ENCODE measurements at regions not wholly inside any gene's neighbourhood (a gene's known extent, or its start where the extent isn't known, plus 50 kb on each side); places are given as distances from the start of the nearest gene placed in this dataset.
A peak's percentile ranks its signal among the peaks of the same experiment; 100 is the strongest.

- DNase-seq: no peak
Observed at GRCh38 chr6:18335948-18336347, 51.2 kb upstream of the RNF144B start.

GRCh38 chr6:18334251-18334650 is 52.9 kb upstream of the RNF144B start:
- no peak for DNase-seq

GRCh38 chr6:18330548-18331081 is 56.5 kb upstream of the RNF144B start:
- no peak for DNase-seq

DNA sequence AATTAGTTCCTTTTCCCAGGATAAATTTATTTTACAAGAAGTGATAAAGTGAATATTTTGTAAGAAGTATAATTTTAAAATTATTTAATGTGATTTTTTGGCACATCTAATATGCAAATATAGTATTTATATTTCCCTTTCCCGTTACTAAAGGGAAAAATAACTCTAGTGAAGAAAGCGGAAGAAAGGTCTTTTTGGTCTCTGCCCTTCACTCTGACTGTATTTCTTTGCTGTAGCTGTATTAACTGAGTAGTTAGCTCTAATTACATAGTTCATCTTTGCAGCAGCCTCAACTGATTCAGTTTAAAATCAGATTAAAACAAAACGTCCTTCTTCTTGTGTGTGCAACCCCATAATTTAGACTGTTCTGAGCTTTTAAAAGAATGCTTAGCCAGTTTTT is 57.4 kb upstream of the RNF144B start:
- DNase-seq: no peak

DNA sequence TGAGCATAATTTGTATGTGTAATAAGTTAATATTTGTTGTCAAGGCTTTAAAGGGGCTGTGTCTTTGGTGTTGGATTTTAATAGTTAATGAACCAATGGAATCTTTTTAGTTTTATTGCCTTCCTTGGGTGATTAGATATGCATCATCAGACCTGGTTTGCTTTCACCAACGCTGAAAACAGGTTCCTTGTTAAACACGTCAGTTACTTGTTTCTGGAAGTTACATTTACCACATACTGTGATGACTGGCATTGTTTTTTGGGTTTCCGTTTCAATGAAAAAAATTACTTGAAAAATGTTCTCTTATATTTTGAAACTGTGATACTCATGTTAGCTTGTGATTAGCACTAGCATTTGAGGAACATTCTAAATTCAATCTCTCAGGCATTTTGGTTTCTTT is 58.6 kb upstream of the RNF144B start:
- DNase-seq: no peak

GRCh38 chr6:18328070-18328469 is 59.1 kb upstream of the RNF144B start:
- DNase-seq: no peak

- peak; percentile 13 for DNase-seq
Observed at GRCh38 chr6:18327626-18328025, 59.5 kb upstream of the RNF144B start.

DNA sequence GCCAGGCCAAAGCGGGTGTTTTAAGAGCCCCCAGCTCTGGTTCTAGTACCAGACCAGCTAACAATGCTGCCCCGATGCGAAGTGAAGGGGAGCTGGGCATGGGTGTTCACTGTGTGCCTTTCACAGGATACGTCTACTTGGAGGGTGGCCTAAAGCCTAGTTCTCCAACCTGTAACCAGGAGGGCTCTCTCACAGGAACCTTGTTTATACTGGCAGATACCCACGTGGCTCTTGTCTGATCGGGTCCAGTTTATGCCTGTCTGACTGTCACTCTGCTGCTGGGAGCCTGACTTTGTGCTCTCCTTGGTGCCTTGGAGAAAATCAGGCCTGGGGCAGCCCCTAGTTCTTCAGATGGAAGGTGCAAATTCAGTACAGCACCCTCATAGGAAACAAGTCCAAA is 60.2 kb upstream of the RNF144B start:
- peak; percentile 29 for DNase-seq

DNA sequence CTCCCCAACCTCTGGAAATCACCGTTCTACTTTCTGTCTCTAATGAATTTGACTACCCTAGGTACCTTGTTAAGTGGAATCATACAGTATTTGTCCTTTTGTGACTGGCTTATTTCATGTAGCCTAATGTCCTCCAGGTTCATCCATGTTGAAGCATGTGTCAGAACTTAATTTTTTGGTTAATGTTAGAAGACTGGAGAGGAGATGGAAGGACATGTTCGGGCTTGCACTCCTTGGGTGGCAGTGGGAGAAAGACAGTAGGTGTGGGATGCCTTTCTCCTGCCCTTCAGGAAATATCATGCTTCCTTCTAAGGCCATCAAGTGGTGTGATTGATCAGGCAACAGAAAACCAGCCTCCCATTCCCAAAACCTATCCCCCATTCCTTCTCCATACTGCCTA is 61.1 kb upstream of the RNF144B start:
- DNase-seq: no peak

GRCh38 chr6:18324706-18325042 is 60.3 kb upstream of the DEK start:
- no peak for DNase-seq

DNA sequence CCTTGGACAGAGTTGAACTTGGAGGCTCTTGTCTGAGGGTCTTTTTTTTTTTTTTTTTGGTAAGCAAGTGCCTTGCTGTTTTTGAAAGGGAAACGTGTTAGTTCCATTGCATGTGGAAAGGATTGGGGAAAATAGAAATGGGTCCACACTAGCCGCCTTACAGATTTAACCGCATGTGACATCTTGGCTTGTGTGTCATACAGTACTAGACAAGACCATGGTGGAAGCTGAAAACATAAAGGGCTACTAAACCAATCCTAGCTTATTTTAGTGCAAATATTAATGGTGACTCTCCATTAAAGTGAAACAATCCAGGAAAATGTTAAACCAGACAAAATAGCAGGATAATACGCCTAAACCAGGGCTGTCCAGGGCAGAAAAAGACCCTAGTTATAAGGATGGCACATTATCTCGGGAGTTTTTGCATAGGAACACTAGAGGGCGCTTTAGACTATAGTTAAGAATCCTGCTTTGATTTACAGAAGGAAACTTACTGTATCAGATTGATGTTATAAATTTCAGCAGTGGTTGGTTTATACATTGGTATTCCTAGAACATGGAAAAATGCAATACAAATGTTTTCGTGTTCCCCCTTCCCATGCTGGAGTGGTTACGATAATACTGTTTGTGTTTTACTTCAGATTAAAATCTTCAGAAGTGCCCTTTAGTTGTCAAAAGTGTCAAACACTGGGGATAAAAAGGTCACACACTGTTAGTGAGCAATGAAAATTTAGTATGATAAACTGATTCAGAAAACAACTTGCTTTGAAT is 59.8 kb upstream of the DEK start:
- DNase-seq: peak; percentile 70

DNA sequence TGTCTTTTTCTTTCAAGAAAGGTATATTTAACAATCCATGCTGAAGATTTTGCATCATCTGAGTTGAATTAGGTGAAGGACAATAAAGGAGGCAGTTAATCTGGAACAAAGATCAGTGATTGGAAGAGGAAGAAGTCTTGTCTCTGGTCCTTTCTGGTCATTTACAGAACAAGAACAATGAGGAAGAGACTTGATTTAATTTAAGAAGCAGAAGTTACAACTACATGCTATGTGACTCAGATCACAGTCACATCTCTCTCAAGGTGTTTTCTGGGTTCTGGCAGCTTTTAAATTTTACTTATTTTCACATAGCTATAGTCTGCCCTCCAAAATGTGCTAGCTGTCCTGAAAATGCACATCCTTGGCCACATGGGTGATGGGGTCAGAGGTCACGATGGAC is 53.5 kb upstream of the DEK start:
- no peak for DNase-seq

- no peak for DNase-seq
Observed at GRCh38 chr6:18314317-18314997, 50.1 kb upstream of the DEK start.
